Upper lobe of right lung (tissue), 1 donor: ENCODE measurements at regions not wholly inside any gene's neighbourhood (a gene's known extent, or its start where the extent isn't known, plus 50 kb on each side); places are given as distances from the start of the nearest gene placed in this dataset.

Experiments
- ATAC-seq: fragments of 200-7000 bp; cut with Tn5 transposase; one replicate; pipeline ENCODE4 v1.9.1; 2020; ENCODE audit warnings: mild to moderate bottlenecking, moderate library complexity
- DNase-seq: peaks from one replicate; pipeline ENCODE4 v3.0.0-alpha.2; 2020
- H3K27ac ChIP-seq: fragments of 200-600 bp; one replicate; pipeline ENCODE4 v1.8.0; 2022
- H3K27me3 ChIP-seq: fragments of 200-600 bp; one replicate; pipeline ENCODE4 v1.8.0; 2022; ENCODE audit warnings: mild to moderate bottlenecking
- H3K36me3 ChIP-seq: fragments of 200-600 bp; one replicate; pipeline ENCODE4 v1.8.0; 2022
- H3K4me1 ChIP-seq: fragments of 200-600 bp; one replicate; pipeline ENCODE4 v1.8.0; 2022
- H3K4me3 ChIP-seq: fragments of 200-600 bp; one replicate; pipeline ENCODE4 v1.8.0; 2022; ENCODE audit warnings: mild to moderate bottlenecking
- H3K9me3 ChIP-seq: fragments of 200-600 bp; one replicate; pipeline ENCODE4 v1.8.0; 2022
- CTCF ChIP-seq: fragments of 200-600 bp; IDR thresholded peaks from one replicate; pipeline ENCODE4 v1.8.0; 2022; ENCODE audit warnings: antibody characterized with exemption
- intact Hi-C: fragments of 100-400 bp; cut with DNase I; formaldehyde crosslinking; loops from one replicate; pipeline ENCODE4 v1.11.0; 2022
- donor health status: DM: no; HTN: yes; CAD: no; lungs with severe emphysema.

GRCh38 chr4:77336411-77337142 is 179.6 kb downstream of the CCNG2 start:
- Histone ChIP-seq H3K9me3 (peaks cover 7% of the 10 kb centered on the region), H3K4me1 (no peaks in the 10 kb centered on the region), H3K27me3 (no peaks in the 10 kb centered on the region), H3K27ac (no peak overlapping the region), H3K36me3 (no peaks in the 10 kb centered on the region), H3K4me3 (no peak overlapping the region)
- no peak for TF ChIP-seq CTCF
- ATAC-seq (no peak), DNase-seq (no peak)
- intact Hi-C loops, result no loop called here

GRCh38 chr4:77342170-77342810 is 185.3 kb downstream of the CCNG2 start:
- Histone ChIP-seq H3K9me3 (no peaks in the 10 kb centered on the region), H3K36me3 (no peaks in the 10 kb centered on the region), H3K4me1 (no peaks in the 10 kb centered on the region), H3K27ac (no peak overlapping the region), H3K27me3 (no peaks in the 10 kb centered on the region), H3K4me3 (no peak overlapping the region)
- DNase-seq (no peak), ATAC-seq (no peak)
- no peak for TF ChIP-seq CTCF
- intact Hi-C loops, result no loop called here

GRCh38 chr4:77344001-77344400 is 187.0 kb downstream of the CCNG2 start:
- TF ChIP-seq CTCF, result no peak
- Histone ChIP-seq H3K4me1 (no peaks in the 10 kb centered on the region), H3K27me3 (no peaks in the 10 kb centered on the region), H3K27ac (no peak overlapping the region), H3K36me3 (no peaks in the 10 kb centered on the region), H3K9me3 (no peaks in the 10 kb centered on the region), H3K4me3 (no peak overlapping the region)
- DNase-seq (no peak), ATAC-seq (no peak)
- intact Hi-C loops, result no loop called here

- intact Hi-C loops, result no loop called here
- no peak for TF ChIP-seq CTCF
These were observed 187.8 kb downstream of the CCNG2 start for GRCh38 chr4:77344784-77345183.

GRCh38 chr4:77347351-77347966 is 190.5 kb downstream of the CCNG2 start:
- H3K27me3 ChIP-seq, result no peaks in the 10 kb centered on the region
- no peak for TF ChIP-seq CTCF
- no peaks in the 10 kb centered on the region for H3K9me3 ChIP-seq
- no peaks in the 10 kb centered on the region for H3K4me1 ChIP-seq
- no peak overlapping the region for H3K27ac ChIP-seq
- DNase-seq, result no peak
- ATAC-seq, result no peak
- intact Hi-C loops, result no loop called here
- H3K36me3 ChIP-seq, result no peaks in the 10 kb centered on the region
- H3K4me3 ChIP-seq, result no peak overlapping the region

More at GRCh38 chr4:77344784-77345183, 187.8 kb downstream of the CCNG2 start:
- no peaks in the 10 kb centered on the region for H3K36me3 ChIP-seq
- no peak overlapping the region for H3K27ac ChIP-seq
- H3K4me1 ChIP-seq, result no peaks in the 10 kb centered on the region
- DNase-seq (no peak), ATAC-seq (no peak)
- H3K9me3 ChIP-seq, result no peaks in the 10 kb centered on the region
- no peak overlapping the region for H3K4me3 ChIP-seq
- H3K27me3 ChIP-seq, result no peaks in the 10 kb centered on the region
